ENCODE measurements at regions not wholly inside any gene's neighbourhood (a gene's known extent, or its start where the extent isn't known, plus 50 kb on each side); places are given as distances from the start of the nearest gene placed in this dataset.

DNA sequence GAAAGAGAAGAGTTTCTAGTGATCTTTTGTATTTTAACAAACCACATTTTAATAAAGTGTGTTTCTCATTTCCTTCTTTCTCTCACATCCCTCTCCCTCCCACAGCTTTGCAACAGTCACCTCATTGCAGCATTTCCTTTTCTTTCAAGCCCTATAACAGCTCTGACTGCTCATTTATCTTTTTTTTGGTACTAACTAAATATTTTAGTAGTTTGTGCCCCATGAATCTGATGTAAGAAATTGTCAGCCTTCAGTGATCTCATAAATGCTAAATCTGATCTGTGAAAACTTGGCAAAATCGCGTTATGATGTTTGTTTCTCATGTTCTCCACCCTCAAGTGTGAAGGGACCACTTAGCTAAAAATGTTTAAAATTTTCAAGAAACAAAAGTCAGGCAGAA, 258.5 kb upstream of the SLIT2 start:
- no peak for TF ChIP-seq POLR2A (IDR thresholded peaks at IDR 0.05)
- TF ChIP-seq, protein P1, sequence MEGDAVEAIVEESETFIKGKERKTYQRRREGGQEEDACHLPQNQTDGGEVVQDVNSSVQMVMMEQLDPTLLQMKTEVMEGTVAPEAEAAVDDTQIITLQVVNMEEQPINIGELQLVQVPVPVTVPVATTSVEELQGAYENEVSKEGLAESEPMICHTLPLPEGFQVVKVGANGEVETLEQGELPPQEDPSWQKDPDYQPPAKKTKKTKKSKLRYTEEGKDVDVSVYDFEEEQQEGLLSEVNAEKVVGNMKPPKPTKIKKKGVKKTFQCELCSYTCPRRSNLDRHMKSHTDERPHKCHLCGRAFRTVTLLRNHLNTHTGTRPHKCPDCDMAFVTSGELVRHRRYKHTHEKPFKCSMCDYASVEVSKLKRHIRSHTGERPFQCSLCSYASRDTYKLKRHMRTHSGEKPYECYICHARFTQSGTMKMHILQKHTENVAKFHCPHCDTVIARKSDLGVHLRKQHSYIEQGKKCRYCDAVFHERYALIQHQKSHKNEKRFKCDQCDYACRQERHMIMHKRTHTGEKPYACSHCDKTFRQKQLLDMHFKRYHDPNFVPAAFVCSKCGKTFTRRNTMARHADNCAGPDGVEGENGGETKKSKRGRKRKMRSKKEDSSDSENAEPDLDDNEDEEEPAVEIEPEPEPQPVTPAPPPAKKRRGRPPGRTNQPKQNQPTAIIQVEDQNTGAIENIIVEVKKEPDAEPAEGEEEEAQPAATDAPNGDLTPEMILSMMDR (IDR thresholded peaks at IDR 0.05): no peak
